ENCODE measurements at regions not wholly inside any gene's neighbourhood (a gene's known extent, or its start where the extent isn't known, plus 50 kb on each side); places are given as distances from the start of the nearest gene placed in this dataset.

GRCh38 chr17:53409588-53409987 lies 413.1 kb upstream of the KIF2B start:
- H3K36me3 ChIP-seq, result no peaks in the 10 kb centered on the region
- intact Hi-C loops (cut with DNase I), result no loop called here

GRCh38 chr17:53406907-53407306 lies 415.8 kb upstream of the KIF2B start:
- H3K36me3 ChIP-seq, result no peaks in the 10 kb centered on the region
- H3K27ac ChIP-seq, result no peak overlapping the region
- no peaks in the 10 kb centered on the region for H3K4me1 ChIP-seq
- H3K9me3 ChIP-seq, result no peaks in the 10 kb centered on the region
- TF ChIP-seq POLR2A (IDR thresholded peaks at IDR 0.05) (no peak), POLR2AphosphoS5 (IDR thresholded peaks at IDR 0.05; ENCODE audit: insufficient read depth in 1 of 2, low read depth in 1 of 2) (no peak), CTCF (IDR thresholded peaks at IDR 0.05) (no peak)
- H3K4me3 ChIP-seq, result no peak overlapping the region
- H3K27me3 ChIP-seq, result no peaks in the 10 kb centered on the region
- intact Hi-C loops (cut with DNase I), result no loop called here
- DNase-seq (ENCODE audit: extremely low spot score in 2 of 2), result no peak

More at GRCh38 chr17:53409588-53409987, 413.1 kb upstream of the KIF2B start:
- H3K27me3 ChIP-seq, result no peaks in the 10 kb centered on the region
- DNase-seq (ENCODE audit: extremely low spot score in 2 of 2), result no peak
- H3K27ac ChIP-seq, result no peak overlapping the region
- no peaks in the 10 kb centered on the region for H3K4me1 ChIP-seq
- no peak overlapping the region for H3K4me3 ChIP-seq
- no peaks in the 10 kb centered on the region for H3K9me3 ChIP-seq
- TF ChIP-seq POLR2A (IDR thresholded peaks at IDR 0.05) (no peak), CTCF (IDR thresholded peaks at IDR 0.05) (no peak), POLR2AphosphoS5 (IDR thresholded peaks at IDR 0.05; ENCODE audit: insufficient read depth in 1 of 2, low read depth in 1 of 2) (no peak)

- no peaks in the 10 kb centered on the region for H3K27me3 ChIP-seq
- no peak for DNase-seq (ENCODE audit: extremely low spot score in 2 of 2)
- H3K27ac ChIP-seq, result no peak overlapping the region
- no peaks in the 10 kb centered on the region for H3K9me3 ChIP-seq
- intact Hi-C loops (cut with DNase I), result no loop called here
- H3K4me1 ChIP-seq, result no peaks in the 10 kb centered on the region
- no peaks in the 10 kb centered on the region for H3K36me3 ChIP-seq
- no peak overlapping the region for H3K4me3 ChIP-seq
- no peak for TF ChIP-seq CTCF (IDR thresholded peaks at IDR 0.05)
- no peak for TF ChIP-seq POLR2AphosphoS5 (IDR thresholded peaks at IDR 0.05; ENCODE audit: insufficient read depth in 1 of 2, low read depth in 1 of 2)
- no peak for TF ChIP-seq POLR2A (IDR thresholded peaks at IDR 0.05)
Observed at GRCh38 chr17:53391197-53391596, 431.5 kb upstream of the KIF2B start.

GRCh38 chr17:53390575-53390974 lies 432.2 kb upstream of the KIF2B start:
- no peak for TF ChIP-seq POLR2A (IDR thresholded peaks at IDR 0.05)
- TF ChIP-seq POLR2AphosphoS5 (IDR thresholded peaks at IDR 0.05; ENCODE audit: insufficient read depth in 1 of 2, low read depth in 1 of 2), result no peak
- TF ChIP-seq CTCF (IDR thresholded peaks at IDR 0.05), result no peak
- Histone ChIP-seq H3K27ac (no peak overlapping the region), H3K9me3 (no peaks in the 10 kb centered on the region), H3K4me1 (no peaks in the 10 kb centered on the region), H3K27me3 (no peaks in the 10 kb centered on the region), H3K36me3 (no peaks in the 10 kb centered on the region), H3K4me3 (no peak overlapping the region)
- no peak for DNase-seq (ENCODE audit: extremely low spot score in 2 of 2)
- intact Hi-C loops (cut with DNase I), result no loop called here

GRCh38 chr17:53387745-53388144 lies 435.0 kb upstream of the KIF2B start:
- intact Hi-C loops (cut with DNase I), result no loop called here
- H3K27ac ChIP-seq, result no peak overlapping the region
- no peaks in the 10 kb centered on the region for H3K9me3 ChIP-seq

More at GRCh38 chr17:53387745-53388144, 435.0 kb upstream of the KIF2B start:
- Histone ChIP-seq H3K27me3 (no peaks in the 10 kb centered on the region), H3K4me1 (no peaks in the 10 kb centered on the region), H3K36me3 (no peaks in the 10 kb centered on the region), H3K4me3 (no peak overlapping the region)
- TF ChIP-seq POLR2AphosphoS5 (IDR thresholded peaks at IDR 0.05; ENCODE audit: insufficient read depth in 1 of 2, low read depth in 1 of 2) (no peak), POLR2A (IDR thresholded peaks at IDR 0.05) (no peak), CTCF (IDR thresholded peaks at IDR 0.05) (no peak)
- no peak for DNase-seq (ENCODE audit: extremely low spot score in 2 of 2)

Measured in vagina (tissue), 2 donors.